K562 (cell line): ENCODE measurements at regions not wholly inside any gene's neighbourhood (a gene's known extent, or its start where the extent isn't known, plus 50 kb on each side); places are given as distances from the start of the nearest gene placed in this dataset.

Source experiments
- ATAC-seq: fragments of 200-7000 bp; cut with Tn5 transposase; 3 replicates; pipeline ENCODE4 v1.9.1; 2020; ENCODE audit warnings: moderate library complexity
- BruUV-seq: library from RNA; stranded (reverse); fragments of 400-500 nt; replicated peaks from 2 replicates; lab custom pipeline; 2021; lab: Mats Ljungman, UMichigan
- CTCF ChIA-PET: fragments of 300-600 bp; formaldehyde crosslinking; extraction: SDS; loops from one replicate; lab custom pipeline; 2021; ENCODE audit warnings: low intra/inter-chr PET ratio; lab: Yijun Ruan, JAX
- POLR2A ChIA-PET: fragments of 300-600, 350-650 bp; sonication (Branson Sonifier 250); formaldehyde crosslinking; extraction: SDS; loops from one replicate; lab custom pipeline; 2021; ENCODE audit warnings: antibody characterized with exemption, inconsistent platforms; lab: Yijun Ruan, JAX
- DNase-seq, 4 experiments: peaks; one replicate each; pipeline versions ENCODE4 v3.0.0 to v3.0.0-alpha.2; 2011 to 2018; ENCODE audit warnings: low spot score in 3 of 4, mixed read lengths in 3 of 4; ENCODE audit errors: extremely low read depth in 1 of 4
- FAIRE-seq: peaks from 2 replicates; lab custom pipeline; 2011; peaks lifted over from hg19 to GRCh38; lab: Jason Lieb, UNC
- H2AFZ ChIP-seq: 2 replicates; pipeline ENCODE4 v1.6.0; 2011; ENCODE audit warnings: low read depth, low read length, control low read depth, inconsistent platforms
- H3K27ac ChIP-seq: fragments of 200-600 bp; 3 replicates; pipeline ENCODE4 v1.8.0; 2011; ENCODE audit warnings: low read depth, mild to moderate bottlenecking, control low read depth, inconsistent platforms, low read length, moderate library complexity, mixed read lengths; ENCODE audit errors: extremely low read depth
- H3K27me3 ChIP-seq, 2 experiments: fragments of 300-600 bp in 1 of 2; 2 replicates in 1 of 2; 3 replicates in 1 of 2; pipeline versions ENCODE4 v1.6.0 to v1.8.0; 2011; ENCODE audit warnings: inconsistent platforms in 2 of 2, low read length in 2 of 2, mild to moderate bottlenecking in 1 of 2, mixed read lengths in 1 of 2, moderate library complexity in 1 of 2; ENCODE audit not compliant: control insufficient read depth in 2 of 2, insufficient read depth in 2 of 2
- H3K36me3 ChIP-seq: fragments of 300-600 bp; 3 replicates; pipeline ENCODE4 v1.8.0; 2011; ENCODE audit warnings: mild to moderate bottlenecking, low read length, inconsistent platforms; ENCODE audit not compliant: control insufficient read depth, insufficient read depth
- H3K4me1 ChIP-seq, 2 experiments: fragments of 200-600 bp in 1 of 2; replicated peaks in 1 of 2; 2 replicates in 1 of 2; 3 replicates in 1 of 2; pipeline versions ENCODE4 v1.5.1 to v1.8.0; 2011; ENCODE audit warnings: inconsistent platforms in 2 of 2, low read length in 2 of 2, mild to moderate bottlenecking in 1 of 2, mixed read lengths in 1 of 2, moderate library complexity in 1 of 2; ENCODE audit not compliant: control insufficient read depth in 2 of 2, insufficient read depth in 2 of 2
- H3K4me2 ChIP-seq: 2 replicates; pipeline ENCODE4 v1.6.1; 2011; ENCODE audit warnings: low read length, control low read depth, inconsistent platforms, mixed read lengths; ENCODE audit not compliant: insufficient read depth
- H3K4me3 ChIP-seq: fragments of 200-600 bp; sonication (generic), shearing (Covaris generic); 2 replicates; pipeline ENCODE4 v1.5.1; 2016; ENCODE audit warnings: control low read depth, inconsistent platforms
- H3K79me2 ChIP-seq: fragments of 200-600 bp; 3 replicates; pipeline ENCODE4 v1.8.0; 2011; ENCODE audit warnings: low read length, inconsistent platforms; ENCODE audit not compliant: control insufficient read depth, insufficient read depth
- H3K9ac ChIP-seq, 2 experiments: 2 replicates each; pipeline versions ENCODE4 v1.6.0 to v1.6.1; 2011; ENCODE audit warnings: low read depth in 2 of 2, low read length in 2 of 2, control low read depth in 1 of 2, inconsistent platforms in 1 of 2, mild to moderate bottlenecking in 1 of 2, mixed read lengths in 1 of 2; ENCODE audit not compliant: insufficient read depth in 1 of 2
- H3K9me1 ChIP-seq: one replicate; pipeline ENCODE4 v1.6.0; 2011; ENCODE audit warnings: inconsistent platforms, mild to moderate bottlenecking, low read length, moderate library complexity; ENCODE audit not compliant: control insufficient read depth, insufficient read depth
- H3K9me3 ChIP-seq: replicated peaks from 2 replicates; pipeline ENCODE4 v1.5.1; 2011; ENCODE audit warnings: low read depth, low read length, inconsistent platforms; ENCODE audit not compliant: control insufficient read depth, insufficient read depth
- H4K20me1 ChIP-seq: replicated peaks from 2 replicates; pipeline ENCODE4 v1.6.1; 2011; ENCODE audit warnings: low read length, inconsistent platforms, mixed read lengths; ENCODE audit not compliant: control insufficient read depth, insufficient read depth
- ARID1B ChIP-seq: fragments of 450-650 bp; IDR thresholded peaks from 2 replicates; pipeline ENCODE4 v1.6.1; 2016; ENCODE audit warnings: antibody characterized with exemption, mild to moderate bottlenecking, inconsistent platforms
- BRF2 ChIP-seq: IDR thresholded peaks from 3 replicates; pipeline ENCODE4 v1.6.1; 2011; ENCODE audit warnings: borderline replicate concordance, mild to moderate bottlenecking; ENCODE audit not compliant: insufficient read length, insufficient read depth
- CBFA2T3 ChIP-seq: fragments of 450-650 bp; IDR thresholded peaks from 2 replicates; pipeline ENCODE4 v1.6.1; 2017
- ELF1 ChIP-seq: fragments of 200-800 bp; sonication (Bioruptor generic); IDR thresholded peaks from 2 replicates; pipeline ENCODE4 v1.6.1; 2016; ENCODE audit warnings: missing genetic modification characterization, missing compliant biosample characterization
- LEF1 ChIP-seq: fragments of 450-650 bp; IDR thresholded peaks from 2 replicates; pipeline ENCODE4 v1.6.1; 2016; ENCODE audit warnings: mild to moderate bottlenecking
- SRSF9 ChIP-seq: fragments of 200-400 bp; formaldehyde crosslinking; IDR thresholded peaks from 2 replicates; pipeline ENCODE4 v1.6.1; 2017; ENCODE audit warnings: low read depth, low read length, borderline replicate concordance
- TAL1 ChIP-seq: fragments of 450-650 bp; IDR thresholded peaks from 2 replicates; pipeline ENCODE4 v1.6.1; 2016; ENCODE audit warnings: mild to moderate bottlenecking
- ZBTB33 ChIP-seq: sonication (generic); formaldehyde crosslinking; IDR thresholded peaks from 2 replicates; pipeline ENCODE4 v1.8.1; 2023; ENCODE audit warnings: mild to moderate bottlenecking, missing genetic modification reagents
- ZNF589 ChIP-seq: fragments of 200-800 bp; sonication (Bioruptor generic); IDR thresholded peaks from 2 replicates; pipeline ENCODE4 v1.6.1; 2016; ENCODE audit warnings: low read depth, missing genetic modification characterization, missing compliant biosample characterization
- ZNF609 ChIP-seq: sonication (generic); formaldehyde crosslinking; IDR thresholded peaks from 2 replicates; pipeline ENCODE4 v1.8.1; 2023; ENCODE audit warnings: missing genetic modification reagents, mild to moderate bottlenecking, borderline replicate concordance
- WGBS: fragments of 100-300 bp; shearing (Covaris generic); methylation state at CpG from one replicate; pipeline ENCODE4 v1.1.6; 2016; ENCODE audit warnings: low coverage, mixed read lengths; ENCODE audit not compliant: insufficient coverage; ENCODE audit errors: missing lambda C conversion rate; 5-methylcytosine and 5-hydroxymethylcytosine counted together
- in situ Hi-C: fragments of 300-500 bp; cut with MboI; formaldehyde crosslinking; loops from 4 replicates; pipeline ENCODE4 v1.15.0; 2018; ENCODE audit warnings: inconsistent platforms, mixed read lengths
- intact Hi-C: fragments of 100-400 bp; cut with micrococcal nuclease; formaldehyde crosslinking; loops from 2 replicates; pipeline ENCODE4 v1.14.2; 2022

- no peak for TF ChIP-seq SRSF9
Measured at GRCh38 chr1:208410409-208410808, 166.2 kb upstream of the PLXNA2 start (continued).

GRCh38 chr1:208413006-208413405, 168.8 kb upstream of the PLXNA2 start:
- Histone ChIP-seq H3K4me1 (peaks cover 0 to 6% of the 10 kb centered on the region in 2 experiments; a peak in 2 of 5 replicates), H3K9me3 (no peaks in the 10 kb centered on the region), H4K20me1 (no peaks in the 10 kb centered on the region), H3K4me2 (peak overlapping the region; percentile 1; the same call in 1 of the 2 replicates), H3K4me3 (no peak overlapping the region), H3K9me1 (no peaks in the 10 kb centered on the region), H3K27ac (no peak overlapping the region), H3K36me3 (no peaks in the 10 kb centered on the region), H3K9ac (no peak overlapping the region), H3K79me2 (no peaks in the 10 kb centered on the region), H3K27me3 (no peaks in the 10 kb centered on the region), H2AFZ (no peak overlapping the region)
- intact Hi-C loops: no loop called here
- 0% methylated on average over 2 of the region's 2 CpGs for WGBS
- DNase-seq (peak in 2 of 4 experiments; percentile 31 to 45), ATAC-seq (peak; percentile 73), FAIRE-seq (no peak)
- ChIA-PET CTCF (no interaction called here), POLR2A (interaction anchor here (0.7 to 1.1 kb wide), 3 partner anchors 11 to 18 kb away, joined by 3 read pairs; no protein-coding TSS in a partner anchor)
- TF ChIP-seq BRF2 (no peak), LEF1 (no peak), ARID1B (peak; percentile 29; the same call in 1 of the 2 replicates), ZNF609 (CRISPR knock-in tag) (no peak), ELF1 (tag) (no peak), CBFA2T3 (peak; percentile 47), ZBTB33 (CRISPR knock-in tag) (no peak), TAL1 (peak; percentile 17; the same call in 1 of the 2 replicates), ZNF589 (no peak)
- in situ Hi-C loops: no loop called here
- BruUV-seq: no TSS peak
